Pancreas (tissue), 10 donors: ENCODE measurements at regions not wholly inside any gene's neighbourhood (a gene's known extent, or its start where the extent isn't known, plus 50 kb on each side); places are given as distances from the start of the nearest gene placed in this dataset.

Experiments
- ATAC-seq, 4 donors: fragments of 200-7000 bp; cut with Tn5 transposase; one replicate each; pipeline versions ENCODE4 v1.8.0 to v1.9.1; 2020; ENCODE audit warnings: mild to moderate bottlenecking in 4 of 4, moderate library complexity in 4 of 4
- DNase-seq, 6 donors: peaks; one replicate each; pipeline ENCODE4 v3.0.0-alpha.2; 2020
- FAIRE-seq: peaks from 2 replicates; lab custom pipeline; 2012; peaks lifted over from hg19 to GRCh38; lab: Jason Lieb, UNC
- H3K27ac ChIP-seq, 4 donors: fragments of 200-600 bp; sonication (generic); 1 replicate in 3 of 4; 2 replicates in 1 of 4; pipeline versions ENCODE4 v1.5.0 to v1.8.0; 2020
- H3K27me3 ChIP-seq, 4 donors: fragments of 200-600 bp; one replicate each; pipeline ENCODE4 v1.8.0; 2021
- H3K36me3 ChIP-seq, 3 donors: fragments of 200-600 bp; sonication (generic) in 1 of 3; one replicate each; pipeline versions ENCODE4 v1.5.0 to v1.8.0; 2020 to 2021
- H3K4me1 ChIP-seq, 3 donors: fragments of 200-600 bp; one replicate each; pipeline ENCODE4 v1.8.0; 2021
- H3K4me3 ChIP-seq, 4 donors: fragments of 200-600 bp; sonication (generic) in 2 of 4; one replicate each; pipeline versions ENCODE4 v1.5.0 to v1.8.0; 2020 to 2021
- H3K9me3 ChIP-seq, 4 donors: fragments of 200-600 bp; one replicate each; pipeline ENCODE4 v1.8.0; 2021
- CTCF ChIP-seq, 4 donors: fragments of 200-600 bp; sonication (generic) in 3 of 4; IDR thresholded peaks; one replicate each; pipeline versions ENCODE4 v1.5.0 to v1.8.0; 2021; ENCODE audit warnings: antibody characterized with exemption in 4 of 4
- WGBS, 2 donors: extraction: QIAGEN DNeasy Blood & Tissue Kit; methylation state at CpG; one replicate each; pipeline ENCODE4 v1.1.7; 2013; 5-methylcytosine and 5-hydroxymethylcytosine counted together
- intact Hi-C, 3 donors: fragments of 100-400 bp; cut with DNase I; formaldehyde crosslinking; loops; one replicate each; pipeline versions ENCODE4 v1.11.1 to v1.14.2; 2022
- donor health status: healthy with polysubstance abuse.
- donor health status: DM: no; HTN: no; CAD: no; lungs with moderate emphysema.
- donor health status: DM: no; HTN: no; CAD: no.
- donor health status: control.
- donor health status: control.
- donor health status: Bipolar disorder and iron deficiency.
- donor health status: DM: yes; HTN: yes; CAD: no.
- donor health status: DM: no; HTN: no; CAD: no.
- donor health status: DM: no; HTN: no; CAD: no.
- donor health status: DM: yes; HTN: yes; CAD: no.

DNA sequence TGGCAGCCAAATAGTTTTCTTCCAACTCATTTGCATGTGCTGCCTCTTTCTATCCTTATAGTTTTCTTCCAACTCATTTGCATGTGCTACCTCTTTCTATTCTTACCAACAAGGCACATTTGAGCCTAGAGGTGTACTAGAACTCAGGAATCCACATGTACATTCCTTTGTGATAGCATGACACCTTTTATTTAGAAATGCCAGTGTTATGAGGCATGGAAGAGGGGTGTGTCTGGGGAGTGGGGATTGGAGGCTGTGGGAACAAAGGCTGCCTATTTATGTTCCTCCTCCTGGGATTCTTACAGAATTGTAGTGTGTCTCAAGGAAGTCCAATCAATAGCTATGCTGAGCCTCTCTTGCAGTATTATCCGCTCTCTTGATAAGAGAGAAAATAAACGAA lies 966.7 kb downstream of the PCDH17 start:
- no peaks in the 10 kb centered on the region for H3K36me3 ChIP-seq
- no peak overlapping the region for H3K4me3 ChIP-seq
- DNase-seq (no peak), ATAC-seq (no peak), FAIRE-seq (no peak)
- no peaks in the 10 kb centered on the region for H3K9me3 ChIP-seq
- intact Hi-C loops = no loop called here
- TF ChIP-seq CTCF (IDR thresholded peaks at IDR 0.05) = no peak
- H3K4me1 ChIP-seq = no peaks in the 10 kb centered on the region
- 41 to 50% methylated on average over 2 of the region's 2 CpGs for WGBS, 2 donors
- H3K27me3 ChIP-seq = no peaks in the 10 kb centered on the region
- no peak overlapping the region for H3K27ac ChIP-seq

GRCh38 chr13:58611117-58611516 lies 979.6 kb downstream of the PCDH17 start:
- H3K27ac ChIP-seq = no peak overlapping the region
- no peak for FAIRE-seq
- ATAC-seq = no peak
- H3K9me3 ChIP-seq = no peaks in the 10 kb centered on the region
- no peaks in the 10 kb centered on the region for H3K4me1 ChIP-seq
- 86 to 93% methylated on average over 11 of the region's 11 CpGs for WGBS, 2 donors
- no peak for TF ChIP-seq CTCF (IDR thresholded peaks at IDR 0.05)
- peak in 1 of 6 donors; percentile 20 for DNase-seq
- no peak overlapping the region for H3K4me3 ChIP-seq
- no peaks in the 10 kb centered on the region for H3K27me3 ChIP-seq
- intact Hi-C loops = no loop called here
- no peaks in the 10 kb centered on the region for H3K36me3 ChIP-seq

GRCh38 chr13:58617880-58618665 lies 986.5 kb downstream of the PCDH17 start:
- Histone ChIP-seq H3K4me3 (no peak overlapping the region), H3K27me3 (no peaks in the 10 kb centered on the region), H3K9me3 (no peaks in the 10 kb centered on the region), H3K36me3 (no peaks in the 10 kb centered on the region), H3K27ac (no peak overlapping the region), H3K4me1 (no peaks in the 10 kb centered on the region)
- FAIRE-seq (no peak), DNase-seq (no peak), ATAC-seq (no peak)
- 78 to 87% methylated on average over 3 of the region's 3 CpGs for WGBS, 2 donors
- no peak for TF ChIP-seq CTCF (IDR thresholded peaks at IDR 0.05)
- intact Hi-C loops = no loop called here

DNA sequence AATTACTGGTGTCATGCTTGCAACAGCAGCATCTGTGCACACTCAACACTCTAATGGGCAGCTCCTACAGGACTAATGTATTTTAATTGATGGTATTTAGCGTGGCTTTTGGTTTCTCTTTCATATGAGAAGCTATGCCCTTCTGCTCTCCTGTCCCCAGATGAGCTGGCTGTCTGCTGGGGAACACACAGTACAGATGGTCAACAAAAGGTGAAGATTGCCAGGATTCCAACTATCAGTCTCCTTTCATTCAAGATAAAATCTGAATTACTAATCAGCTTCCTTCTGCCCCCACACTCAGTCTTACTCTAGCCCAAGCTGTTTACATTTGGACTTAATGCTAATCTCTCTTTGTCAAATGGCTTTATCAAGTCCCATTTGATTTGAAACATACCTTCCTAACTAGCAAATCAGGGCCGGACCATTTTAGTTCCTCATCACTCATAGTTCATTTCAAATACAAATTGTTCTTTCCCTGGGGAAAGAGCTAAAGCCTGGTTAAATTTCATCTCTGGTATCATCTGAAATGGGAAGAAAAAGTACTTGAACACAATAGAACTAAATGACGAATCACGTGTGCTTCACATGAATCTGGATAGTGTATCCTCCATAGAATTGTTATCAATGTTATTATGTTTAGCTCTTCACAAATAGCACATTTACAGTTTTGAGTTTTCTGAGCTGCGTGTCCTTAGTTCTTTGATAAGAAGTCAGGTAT lies 988.0 kb downstream of the PCDH17 start:
- DNase-seq = no peak
- no peak for FAIRE-seq
- WGBS, 2 donors = 28 to 30% methylated on average over 5 of the region's 5 CpGs
- H3K27me3 ChIP-seq = no peaks in the 10 kb centered on the region
- H3K4me3 ChIP-seq = no peak overlapping the region
- H3K9me3 ChIP-seq = no peaks in the 10 kb centered on the region
- ATAC-seq = peak in 1 of 4 donors; percentile 38
- no peaks in the 10 kb centered on the region for H3K4me1 ChIP-seq
- H3K27ac ChIP-seq = no peak overlapping the region
- H3K36me3 ChIP-seq = no peaks in the 10 kb centered on the region
- no peak for TF ChIP-seq CTCF (IDR thresholded peaks at IDR 0.05)
- intact Hi-C loops = no loop called here

DNA sequence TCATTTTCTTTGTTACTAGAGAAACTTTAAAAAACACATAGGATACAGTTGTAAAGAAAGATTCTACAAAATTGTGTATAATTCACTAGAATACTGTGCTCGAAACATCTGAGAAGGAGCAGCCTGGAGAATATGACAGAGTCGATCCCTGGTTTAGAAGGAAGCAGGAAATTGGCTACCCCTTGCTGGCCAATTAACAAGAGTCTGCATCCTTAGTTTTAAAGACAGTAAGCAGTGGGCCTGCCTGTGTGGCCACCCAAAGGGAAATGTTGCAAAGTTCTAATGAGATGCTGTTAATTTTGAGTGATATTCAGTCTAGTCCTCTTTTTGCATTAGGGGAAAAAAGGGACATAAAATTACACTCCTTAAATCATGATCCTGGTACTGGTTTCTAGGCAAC lies 988.6 kb downstream of the PCDH17 start:
- DNase-seq (no peak), FAIRE-seq (no peak)
- WGBS, 2 donors = 60 to 67% methylated on average over 2 of the region's 2 CpGs

More for the DNA sequence above, 988.6 kb downstream of the PCDH17 start:
- Histone ChIP-seq H3K9me3 (no peaks in the 10 kb centered on the region), H3K36me3 (no peaks in the 10 kb centered on the region), H3K27me3 (no peaks in the 10 kb centered on the region), H3K4me3 (no peak overlapping the region), H3K27ac (no peak overlapping the region), H3K4me1 (no peaks in the 10 kb centered on the region)
- no peak for TF ChIP-seq CTCF (IDR thresholded peaks at IDR 0.05)
- no peak for ATAC-seq
- intact Hi-C loops = no loop called here
